A549 (cell line): ENCODE measurements at regions not wholly inside any gene's neighbourhood (a gene's known extent, or its start where the extent isn't known, plus 50 kb on each side); places are given as distances from the start of the nearest gene placed in this dataset.
"Not testable (repeated sequence)": the region's sequence is repeated elsewhere in the genome, so short reads cannot be mapped to it uniquely, and the experiment has no call there.

Source experiments
- ESRRA ChIP-seq: fragments of 150-350 bp; IDR thresholded peaks from 2 replicates; pipeline ENCODE4 v1.6.1; 2014; ENCODE audit warnings: mild to moderate bottlenecking, low read length, borderline replicate concordance
- KDM5A ChIP-seq: fragments of 200-600 bp; sonication (generic); IDR thresholded peaks from 2 replicates; pipeline ENCODE4 v1.6.1; 2016; ENCODE audit warnings: antibody characterized with exemption, mild to moderate bottlenecking
- POLR2A ChIP-seq: IDR thresholded peaks from 2 replicates; pipeline ENCODE4 v1.6.1; 2012; ENCODE audit warnings: mild to moderate bottlenecking, low read length
- TF ChIP-seq, protein P1 (sequence below): fragments of 200-600 bp; sonication (generic); IDR thresholded peaks from 2 replicates; pipeline ENCODE4 v1.6.1; 2016; ENCODE audit warnings: antibody characterized with exemption, mild to moderate bottlenecking, moderate library complexity
- TF ChIP-seq, protein P2 (sequence below): fragments of 450-650 bp; IDR thresholded peaks from 2 replicates; pipeline ENCODE4 v1.6.1; 2014; ENCODE audit warnings: antibody characterized with exemption
- TF ChIP-seq, protein P3 (sequence below): fragments of >200 bp; sonication (Bioruptor Twin); formaldehyde crosslinking; IDR thresholded peaks from 3 replicates; pipeline ENCODE4 v1.5.1; 2016

- not testable (repeated sequence) for TF ChIP-seq POLR2A, ESRRA, KDM5A
- TF ChIP-seq, protein P1, sequence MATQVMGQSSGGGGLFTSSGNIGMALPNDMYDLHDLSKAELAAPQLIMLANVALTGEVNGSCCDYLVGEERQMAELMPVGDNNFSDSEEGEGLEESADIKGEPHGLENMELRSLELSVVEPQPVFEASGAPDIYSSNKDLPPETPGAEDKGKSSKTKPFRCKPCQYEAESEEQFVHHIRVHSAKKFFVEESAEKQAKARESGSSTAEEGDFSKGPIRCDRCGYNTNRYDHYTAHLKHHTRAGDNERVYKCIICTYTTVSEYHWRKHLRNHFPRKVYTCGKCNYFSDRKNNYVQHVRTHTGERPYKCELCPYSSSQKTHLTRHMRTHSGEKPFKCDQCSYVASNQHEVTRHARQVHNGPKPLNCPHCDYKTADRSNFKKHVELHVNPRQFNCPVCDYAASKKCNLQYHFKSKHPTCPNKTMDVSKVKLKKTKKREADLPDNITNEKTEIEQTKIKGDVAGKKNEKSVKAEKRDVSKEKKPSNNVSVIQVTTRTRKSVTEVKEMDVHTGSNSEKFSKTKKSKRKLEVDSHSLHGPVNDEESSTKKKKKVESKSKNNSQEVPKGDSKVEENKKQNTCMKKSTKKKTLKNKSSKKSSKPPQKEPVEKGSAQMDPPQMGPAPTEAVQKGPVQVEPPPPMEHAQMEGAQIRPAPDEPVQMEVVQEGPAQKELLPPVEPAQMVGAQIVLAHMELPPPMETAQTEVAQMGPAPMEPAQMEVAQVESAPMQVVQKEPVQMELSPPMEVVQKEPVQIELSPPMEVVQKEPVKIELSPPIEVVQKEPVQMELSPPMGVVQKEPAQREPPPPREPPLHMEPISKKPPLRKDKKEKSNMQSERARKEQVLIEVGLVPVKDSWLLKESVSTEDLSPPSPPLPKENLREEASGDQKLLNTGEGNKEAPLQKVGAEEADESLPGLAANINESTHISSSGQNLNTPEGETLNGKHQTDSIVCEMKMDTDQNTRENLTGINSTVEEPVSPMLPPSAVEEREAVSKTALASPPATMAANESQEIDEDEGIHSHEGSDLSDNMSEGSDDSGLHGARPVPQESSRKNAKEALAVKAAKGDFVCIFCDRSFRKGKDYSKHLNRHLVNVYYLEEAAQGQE = not testable (repeated sequence)
- TF ChIP-seq, protein P2, sequence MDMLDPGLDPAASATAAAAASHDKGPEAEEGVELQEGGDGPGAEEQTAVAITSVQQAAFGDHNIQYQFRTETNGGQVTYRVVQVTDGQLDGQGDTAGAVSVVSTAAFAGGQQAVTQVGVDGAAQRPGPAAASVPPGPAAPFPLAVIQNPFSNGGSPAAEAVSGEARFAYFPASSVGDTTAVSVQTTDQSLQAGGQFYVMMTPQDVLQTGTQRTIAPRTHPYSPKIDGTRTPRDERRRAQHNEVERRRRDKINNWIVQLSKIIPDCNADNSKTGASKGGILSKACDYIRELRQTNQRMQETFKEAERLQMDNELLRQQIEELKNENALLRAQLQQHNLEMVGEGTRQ = not testable (repeated sequence)
- TF ChIP-seq, protein P3, sequence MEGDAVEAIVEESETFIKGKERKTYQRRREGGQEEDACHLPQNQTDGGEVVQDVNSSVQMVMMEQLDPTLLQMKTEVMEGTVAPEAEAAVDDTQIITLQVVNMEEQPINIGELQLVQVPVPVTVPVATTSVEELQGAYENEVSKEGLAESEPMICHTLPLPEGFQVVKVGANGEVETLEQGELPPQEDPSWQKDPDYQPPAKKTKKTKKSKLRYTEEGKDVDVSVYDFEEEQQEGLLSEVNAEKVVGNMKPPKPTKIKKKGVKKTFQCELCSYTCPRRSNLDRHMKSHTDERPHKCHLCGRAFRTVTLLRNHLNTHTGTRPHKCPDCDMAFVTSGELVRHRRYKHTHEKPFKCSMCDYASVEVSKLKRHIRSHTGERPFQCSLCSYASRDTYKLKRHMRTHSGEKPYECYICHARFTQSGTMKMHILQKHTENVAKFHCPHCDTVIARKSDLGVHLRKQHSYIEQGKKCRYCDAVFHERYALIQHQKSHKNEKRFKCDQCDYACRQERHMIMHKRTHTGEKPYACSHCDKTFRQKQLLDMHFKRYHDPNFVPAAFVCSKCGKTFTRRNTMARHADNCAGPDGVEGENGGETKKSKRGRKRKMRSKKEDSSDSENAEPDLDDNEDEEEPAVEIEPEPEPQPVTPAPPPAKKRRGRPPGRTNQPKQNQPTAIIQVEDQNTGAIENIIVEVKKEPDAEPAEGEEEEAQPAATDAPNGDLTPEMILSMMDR = not testable (repeated sequence)
Measured at GRCh38 chr20:29831508-29831907, 1426.0 kb upstream of the DEFB115 start.
